GM12891 (cell line): ENCODE measurements at regions not wholly inside any gene's neighbourhood (a gene's known extent, or its start where the extent isn't known, plus 50 kb on each side); places are given as distances from the start of the nearest gene placed in this dataset.

Source experiments
- DNase-seq: peaks from one replicate; pipeline ENCODE4 v3.0.0; 2011; ENCODE audit warnings: low spot score; ENCODE audit not compliant: insufficient read length
- FAIRE-seq: peaks from 2 replicates; lab custom pipeline; 2011; peaks lifted over from hg19 to GRCh38; lab: Jason Lieb, UNC
- PAX5 ChIP-seq: IDR thresholded peaks from 2 replicates; pipeline ENCODE4 v1.6.1; 2011; ENCODE audit warnings: low read length, moderate library complexity, mild to moderate bottlenecking; ENCODE audit not compliant: insufficient read depth, severe bottlenecking
- POLR2A ChIP-seq: IDR thresholded peaks from 2 replicates; pipeline ENCODE4 v1.6.1; 2011; ENCODE audit warnings: low read depth, low read length, control low read depth
- POLR2AphosphoS5 ChIP-seq: IDR thresholded peaks from 2 replicates; pipeline ENCODE4 v1.6.1; 2011; ENCODE audit warnings: low read depth, low read length, control low read depth
- POU2F2 ChIP-seq: IDR thresholded peaks from 2 replicates; pipeline ENCODE4 v1.6.1; 2011; ENCODE audit warnings: low read depth, mild to moderate bottlenecking, control low read depth, low read length, moderate library complexity
- SPI1 ChIP-seq: IDR thresholded peaks from 2 replicates; pipeline ENCODE4 v1.6.1; 2011; ENCODE audit warnings: low read depth, low read length, control low read depth
- TAF1 ChIP-seq: IDR thresholded peaks from 2 replicates; pipeline ENCODE4 v1.6.1; 2011; ENCODE audit warnings: low read depth, low read length, control low read depth

GRCh38 chr13:53124623-53125022 is 96.0 kb downstream of the OLFM4 start:
- FAIRE-seq (no peak), DNase-seq (no peak)
- TF ChIP-seq POLR2AphosphoS5 (no peak), POLR2A (no peak), TAF1 (no peak), POU2F2 (no peak), SPI1 (no peak), PAX5 (no peak)

GRCh38 chr13:53126841-53127245 is 98.2 kb downstream of the OLFM4 start:
- TF ChIP-seq TAF1 (no peak), PAX5 (no peak), POLR2AphosphoS5 (no peak), POLR2A (no peak)
- DNase-seq, result no peak
- no peak for FAIRE-seq

GRCh38 chr13:53127373-53127772 is 98.8 kb downstream of the OLFM4 start:
- TF ChIP-seq TAF1, result no peak
- DNase-seq, result no peak
- no peak for FAIRE-seq

- FAIRE-seq, result no peak
- no peak for TF ChIP-seq POLR2A
- TF ChIP-seq POU2F2, result no peak
- no peak for TF ChIP-seq PAX5
- TF ChIP-seq POLR2AphosphoS5, result no peak
- no peak for DNase-seq
Observed at GRCh38 chr13:53129864-53130393, 101.3 kb downstream of the OLFM4 start.

- no peak for TF ChIP-seq POLR2A
- no peak for TF ChIP-seq TAF1
- TF ChIP-seq POLR2AphosphoS5, result no peak
- no peak for TF ChIP-seq POU2F2
- TF ChIP-seq PAX5, result no peak
- no peak for TF ChIP-seq SPI1
- FAIRE-seq (no peak), DNase-seq (no peak)
Observed at GRCh38 chr13:53131361-53131760, 102.7 kb downstream of the OLFM4 start.

- FAIRE-seq (no peak), DNase-seq (no peak)
- TF ChIP-seq POLR2AphosphoS5 (no peak), SPI1 (no peak), TAF1 (no peak), POU2F2 (no peak), POLR2A (no peak), PAX5 (no peak)
Observed at GRCh38 chr13:53135301-53135700, 106.7 kb downstream of the OLFM4 start.

- no peak for TF ChIP-seq TAF1
- no peak for TF ChIP-seq SPI1
- TF ChIP-seq POLR2AphosphoS5, result no peak
- TF ChIP-seq PAX5, result no peak
- no peak for TF ChIP-seq POLR2A
- no peak for TF ChIP-seq POU2F2
- DNase-seq (no peak), FAIRE-seq (no peak)
Observed at GRCh38 chr13:53136554-53137215, 108.1 kb downstream of the OLFM4 start.

- DNase-seq, result no peak
Observed at GRCh38 chr13:53137779-53138178, 109.2 kb downstream of the OLFM4 start.

GRCh38 chr13:53138376-53139036 is 109.9 kb downstream of the OLFM4 start:
- no peak for DNase-seq
- TF ChIP-seq POU2F2, result no peak
- no peak for TF ChIP-seq POLR2AphosphoS5
- TF ChIP-seq TAF1, result no peak
- FAIRE-seq, result no peak

More at GRCh38 chr13:53137779-53138178, 109.2 kb downstream of the OLFM4 start:
- no peak for FAIRE-seq
- TF ChIP-seq TAF1, result no peak
- no peak for TF ChIP-seq SPI1
- no peak for TF ChIP-seq POU2F2
- no peak for TF ChIP-seq POLR2AphosphoS5
- no peak for TF ChIP-seq PAX5
- no peak for TF ChIP-seq POLR2A

- DNase-seq (no peak), FAIRE-seq (no peak)
- TF ChIP-seq PAX5, result no peak
- no peak for TF ChIP-seq POLR2AphosphoS5
- TF ChIP-seq POLR2A, result no peak
Observed at GRCh38 chr13:53141336-53141735, 112.7 kb downstream of the OLFM4 start.
